Spleen (tissue), 11 donors: ENCODE measurements at regions not wholly inside any gene's neighbourhood (a gene's known extent, or its start where the extent isn't known, plus 50 kb on each side); places are given as distances from the start of the nearest gene placed in this dataset.

Experiments
- DNase-seq: peaks from one replicate; pipeline ENCODE4 v3.0.0-alpha.2; 2020
- H3K27ac ChIP-seq, 8 donors: fragments of 200-600 bp; sonication (generic) in 7 of 8; 1 replicate in 4 of 8; 2 replicates in 4 of 8; pipeline versions ENCODE4 v1.5.0 to v1.8.0; 2016 to 2021; ENCODE audit warnings: inconsistent platforms in 4 of 8, mild to moderate bottlenecking in 4 of 8, moderate library complexity in 1 of 8
- H3K27me3 ChIP-seq, 7 donors: fragments of 200-600 bp; sonication (generic) in 6 of 7; replicated peaks in 1 of 7; 1 replicate in 4 of 7; 2 replicates in 3 of 7; pipeline versions ENCODE4 v1.5.0 to v1.8.0; 2016 to 2021; ENCODE audit warnings: inconsistent platforms in 3 of 7, mild to moderate bottlenecking in 1 of 7
- H3K36me3 ChIP-seq, 6 donors: fragments of 200-600 bp; sonication (generic) in 5 of 6; 1 replicate in 4 of 6; 2 replicates in 2 of 6; pipeline versions ENCODE4 v1.5.0 to v1.8.0; 2016 to 2021; ENCODE audit warnings: inconsistent platforms in 2 of 6
- H3K4me1 ChIP-seq, 6 donors: fragments of 200-600 bp; sonication (generic) in 5 of 6; 1 replicate in 3 of 6; 2 replicates in 3 of 6; pipeline versions ENCODE4 v1.5.0 to v1.8.0; 2016 to 2021; ENCODE audit warnings: inconsistent platforms in 3 of 6
- H3K4me3 ChIP-seq, 8 donors: fragments of 200-600 bp; sonication (generic) in 7 of 8; 1 replicate in 4 of 8; 2 replicates in 4 of 8; pipeline versions ENCODE4 v1.5.0 to v1.8.0; 2016 to 2021; ENCODE audit warnings: inconsistent platforms in 4 of 8, mild to moderate bottlenecking in 4 of 8, moderate library complexity in 2 of 8
- H3K9me3 ChIP-seq, 8 donors: fragments of 200-600 bp; sonication (generic) in 7 of 8; 1 replicate in 4 of 8; 2 replicates in 4 of 8; pipeline versions ENCODE4 v1.5.0 to v1.8.0; 2016 to 2021; ENCODE audit warnings: inconsistent platforms in 4 of 8
- POLR2A ChIP-seq, 3 donors: fragments of 450-650 bp; IDR thresholded peaks; one replicate each; pipeline ENCODE4 v1.5.1; 2017; ENCODE audit warnings: antibody characterized with exemption in 3 of 3, mild to moderate bottlenecking in 1 of 3
- POLR2AphosphoS5 ChIP-seq, 3 donors: sonication (generic); formaldehyde crosslinking; IDR thresholded peaks; one replicate each; pipeline ENCODE4 v1.5.1; 2017; ENCODE audit warnings: antibody characterized with exemption in 3 of 3
- WGBS, 5 donors: extraction: QIAGEN DNeasy Blood & Tissue Kit in 3 of 5; methylation state at CpG; one replicate each; pipeline versions ENCODE4 v1.1.5 to v1.1.7; 2013 to 2018; 5-methylcytosine and 5-hydroxymethylcytosine counted together
- intact Hi-C: fragments of 100-400 bp; cut with DNase I; formaldehyde crosslinking; loops from one replicate; pipeline ENCODE4 v1.15.0; 2023; ENCODE audit warnings: low total_unique reads
- TF ChIP-seq, protein P1 (sequence below), 11 experiments: fragments of 200-600 bp in 7 of 11; fragments of 450-650 bp in 4 of 11; sonication (generic) in 4 of 11; IDR thresholded peaks in 8 of 11; conservative IDR thresholded peaks in 3 of 11; 1 replicate in 7 of 11; 2 replicates in 4 of 11; pipeline versions ENCODE4 v1.4.0 to v1.8.0; 2016 to 2021; ENCODE audit warnings: antibody characterized with exemption in 11 of 11, inconsistent platforms in 4 of 11, mild to moderate bottlenecking in 1 of 11
- donor health status: healthy with polysubstance abuse.
- donor health status: DM: no; HTN: no; CAD: no; lungs with moderate emphysema.
- donor health status: DM: no; HTN: no; CAD: no.
- donor health status: Bipolar disorder and iron deficiency.
- donor health status: healthy.
- donor health status: DM: no; HTN: no; CAD: no.
- donor health status: DM: yes; HTN: yes; CAD: no.

- intact Hi-C loops, result no loop called here
- TF ChIP-seq, protein P1, sequence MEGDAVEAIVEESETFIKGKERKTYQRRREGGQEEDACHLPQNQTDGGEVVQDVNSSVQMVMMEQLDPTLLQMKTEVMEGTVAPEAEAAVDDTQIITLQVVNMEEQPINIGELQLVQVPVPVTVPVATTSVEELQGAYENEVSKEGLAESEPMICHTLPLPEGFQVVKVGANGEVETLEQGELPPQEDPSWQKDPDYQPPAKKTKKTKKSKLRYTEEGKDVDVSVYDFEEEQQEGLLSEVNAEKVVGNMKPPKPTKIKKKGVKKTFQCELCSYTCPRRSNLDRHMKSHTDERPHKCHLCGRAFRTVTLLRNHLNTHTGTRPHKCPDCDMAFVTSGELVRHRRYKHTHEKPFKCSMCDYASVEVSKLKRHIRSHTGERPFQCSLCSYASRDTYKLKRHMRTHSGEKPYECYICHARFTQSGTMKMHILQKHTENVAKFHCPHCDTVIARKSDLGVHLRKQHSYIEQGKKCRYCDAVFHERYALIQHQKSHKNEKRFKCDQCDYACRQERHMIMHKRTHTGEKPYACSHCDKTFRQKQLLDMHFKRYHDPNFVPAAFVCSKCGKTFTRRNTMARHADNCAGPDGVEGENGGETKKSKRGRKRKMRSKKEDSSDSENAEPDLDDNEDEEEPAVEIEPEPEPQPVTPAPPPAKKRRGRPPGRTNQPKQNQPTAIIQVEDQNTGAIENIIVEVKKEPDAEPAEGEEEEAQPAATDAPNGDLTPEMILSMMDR (IDR thresholded peaks at IDR 0.05 in 8 of 11, conservative IDR thresholded peaks at IDR 0.05 in 3 of 11), result no peak
- TF ChIP-seq POLR2A (IDR thresholded peaks at IDR 0.05) (no peak), POLR2AphosphoS5 (IDR thresholded peaks at IDR 0.05) (no peak)
- whole genome bisulfite sequencing, 5 donors, result 56 to 69% (median 63%) methylated on average over 4 of the region's 4 CpGs
Observed at GRCh38 chr20:22335210-22335609, 249.2 kb downstream of the FOXA2 start.

GRCh38 chr20:22333885-22334545, 250.4 kb downstream of the FOXA2 start:
- Histone ChIP-seq H3K27me3 (peaks cover 0 to 44% (median 0%) of the 10 kb centered on the region in 7 donors), H3K36me3 (no peaks in the 10 kb centered on the region), H3K4me1 (peaks cover 0 to under 1% (median 0%) of the 10 kb centered on the region in 6 donors), H3K9me3 (no peaks in the 10 kb centered on the region), H3K4me3 (no peak overlapping the region), H3K27ac (no peak overlapping the region)
- intact Hi-C loops, result no loop called here
- DNase-seq, result no peak
- TF ChIP-seq, protein P1 (IDR thresholded peaks at IDR 0.05 in 8 of 11, conservative IDR thresholded peaks at IDR 0.05 in 3 of 11), result peak in 9 of 11 experiments; percentile 33 to 78 (median 65)
- TF ChIP-seq POLR2AphosphoS5 (IDR thresholded peaks at IDR 0.05) (no peak), POLR2A (IDR thresholded peaks at IDR 0.05) (no peak)
- 41 to 45% (median 42%) methylated on average over 19 of the region's 19 CpGs for WGBS, 5 donors

More at GRCh38 chr20:22335210-22335609, 249.2 kb downstream of the FOXA2 start:
- Histone ChIP-seq H3K9me3 (no peaks in the 10 kb centered on the region), H3K4me3 (no peak overlapping the region), H3K4me1 (peaks cover 0 to 8% (median 0%) of the 10 kb centered on the region in 6 donors), H3K27ac (no peak overlapping the region), H3K27me3 (peaks cover 0 to 53% (median 0%) of the 10 kb centered on the region in 7 donors), H3K36me3 (no peaks in the 10 kb centered on the region)
- DNase-seq, result no peak

- intact Hi-C loops, result no loop called here
- H3K4me1 ChIP-seq, result no peaks in the 10 kb centered on the region
- 64 to 85% (median 79%) methylated on average over 2 of the region's 2 CpGs for WGBS, 5 donors
- no peak overlapping the region for H3K27ac ChIP-seq
- H3K27me3 ChIP-seq, result peaks cover 0 to 4% (median 0%) of the 10 kb centered on the region in 7 donors
- H3K36me3 ChIP-seq, result no peaks in the 10 kb centered on the region
- no peak for DNase-seq
- H3K9me3 ChIP-seq, result no peaks in the 10 kb centered on the region
- H3K4me3 ChIP-seq, result no peak overlapping the region
- TF ChIP-seq, protein P1 (IDR thresholded peaks at IDR 0.05 in 8 of 11, conservative IDR thresholded peaks at IDR 0.05 in 3 of 11), result no peak
- TF ChIP-seq POLR2AphosphoS5 (IDR thresholded peaks at IDR 0.05) (no peak), POLR2A (IDR thresholded peaks at IDR 0.05) (no peak)
Observed at GRCh38 chr20:22324505-22324904, 259.9 kb downstream of the FOXA2 start.

DNA sequence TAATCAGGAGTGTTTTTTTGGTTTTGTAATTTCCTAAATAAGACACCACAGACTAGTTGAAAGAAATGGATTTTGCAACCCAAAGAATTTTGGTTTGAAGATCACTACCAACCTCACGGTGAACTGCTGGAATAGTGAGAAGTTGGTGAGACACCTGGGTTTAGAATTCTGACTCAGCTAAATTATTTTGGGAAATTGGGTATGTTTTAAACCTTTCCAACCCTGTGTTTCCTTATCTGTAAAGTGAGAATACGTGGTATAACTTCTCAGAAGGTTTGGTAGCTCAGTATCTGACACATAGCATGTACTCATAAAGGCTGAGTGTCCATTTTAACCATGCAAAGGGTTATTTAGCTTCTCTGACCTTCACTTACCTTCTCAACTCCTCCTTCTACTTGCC, 261.9 kb downstream of the FOXA2 start:
- H3K4me1 ChIP-seq, result no peaks in the 10 kb centered on the region
- H3K4me3 ChIP-seq, result no peak overlapping the region
- no peak overlapping the region for H3K27ac ChIP-seq
- no peak for DNase-seq
- H3K9me3 ChIP-seq, result no peaks in the 10 kb centered on the region
- H3K36me3 ChIP-seq, result no peaks in the 10 kb centered on the region
- TF ChIP-seq POLR2AphosphoS5 (IDR thresholded peaks at IDR 0.05) (no peak), POLR2A (IDR thresholded peaks at IDR 0.05) (no peak)
- TF ChIP-seq, protein P1 (IDR thresholded peaks at IDR 0.05 in 8 of 11, conservative IDR thresholded peaks at IDR 0.05 in 3 of 11), result no peak
- peaks cover 0 to 4% (median 0%) of the 10 kb centered on the region in 7 donors for H3K27me3 ChIP-seq
- WGBS, 5 donors, result 32 to 35% (median 34%) methylated on average over 2 of the region's 2 CpGs
- intact Hi-C loops, result no loop called here
